ENCODE measurements at regions not wholly inside any gene's neighbourhood (a gene's known extent, or its start where the extent isn't known, plus 50 kb on each side); places are given as distances from the start of the nearest gene placed in this dataset.

- TF ChIP-seq, protein P1, sequence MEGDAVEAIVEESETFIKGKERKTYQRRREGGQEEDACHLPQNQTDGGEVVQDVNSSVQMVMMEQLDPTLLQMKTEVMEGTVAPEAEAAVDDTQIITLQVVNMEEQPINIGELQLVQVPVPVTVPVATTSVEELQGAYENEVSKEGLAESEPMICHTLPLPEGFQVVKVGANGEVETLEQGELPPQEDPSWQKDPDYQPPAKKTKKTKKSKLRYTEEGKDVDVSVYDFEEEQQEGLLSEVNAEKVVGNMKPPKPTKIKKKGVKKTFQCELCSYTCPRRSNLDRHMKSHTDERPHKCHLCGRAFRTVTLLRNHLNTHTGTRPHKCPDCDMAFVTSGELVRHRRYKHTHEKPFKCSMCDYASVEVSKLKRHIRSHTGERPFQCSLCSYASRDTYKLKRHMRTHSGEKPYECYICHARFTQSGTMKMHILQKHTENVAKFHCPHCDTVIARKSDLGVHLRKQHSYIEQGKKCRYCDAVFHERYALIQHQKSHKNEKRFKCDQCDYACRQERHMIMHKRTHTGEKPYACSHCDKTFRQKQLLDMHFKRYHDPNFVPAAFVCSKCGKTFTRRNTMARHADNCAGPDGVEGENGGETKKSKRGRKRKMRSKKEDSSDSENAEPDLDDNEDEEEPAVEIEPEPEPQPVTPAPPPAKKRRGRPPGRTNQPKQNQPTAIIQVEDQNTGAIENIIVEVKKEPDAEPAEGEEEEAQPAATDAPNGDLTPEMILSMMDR (conservative IDR thresholded peaks at IDR 0.05; ENCODE audit: low read length): no peak
- TF ChIP-seq EZH2phosphoT487 (IDR thresholded peaks at IDR 0.05; ENCODE audit: borderline replicate concordance, low read depth, low read length): no peak
Measured at GRCh38 chr5:104793755-104794080, 1231.1 kb upstream of the NUDT12 start.
